ENCODE measurements at regions not wholly inside any gene's neighbourhood (a gene's known extent, or its start where the extent isn't known, plus 50 kb on each side); places are given as distances from the start of the nearest gene placed in this dataset.

GRCh38 chr3:26070854-26071253, 281.0 kb downstream of the OXSM start (continued):
- TF ChIP-seq CHD7 (IDR thresholded peaks at IDR 0.05; ENCODE audit: insufficient replicate concordance, low read length): no peak
- TF ChIP-seq BRCA1 (IDR thresholded peaks at IDR 0.05; ENCODE audit: low read depth, low read length): no peak
- TF ChIP-seq CHD1 (IDR thresholded peaks at IDR 0.05; ENCODE audit: low read depth, low read length): no peak
- TF ChIP-seq CBX5 (IDR thresholded peaks at IDR 0.05; ENCODE audit: low read depth, low read length): no peak
- TF ChIP-seq SP1 (IDR thresholded peaks at IDR 0.05; ENCODE audit: low read depth, low read length): no peak
- TF ChIP-seq GABPA (IDR thresholded peaks at IDR 0.05; ENCODE audit: borderline replicate concordance, insufficient read depth, low read length): no peak
- TF ChIP-seq BCL11A (IDR thresholded peaks at IDR 0.05; ENCODE audit: low read depth in 2 of 2, low read length in 2 of 2): no peak
- no peak for TF ChIP-seq RAD21 (IDR thresholded peaks at IDR 0.05 in 1 of 2, conservative IDR thresholded peaks at IDR 0.05 in 1 of 2; ENCODE audit: low read depth in 2 of 2, low read length in 2 of 2)
- no peak for TF ChIP-seq NRF1 (IDR thresholded peaks at IDR 0.05; ENCODE audit: low read depth, low read length)
- no peak for TF ChIP-seq POLR2A (IDR thresholded peaks at IDR 0.05; ENCODE audit: control extremely low read depth in 1 of 2, low read depth in 2 of 2, low read length in 2 of 2)
